Transverse colon (tissue), 4 donors: ENCODE measurements at regions not wholly inside any gene's neighbourhood (a gene's known extent, or its start where the extent isn't known, plus 50 kb on each side); places are given as distances from the start of the nearest gene placed in this dataset.

Source experiments
- DNase-seq: peaks from one replicate; pipeline ENCODE4 v3.0.0-alpha.2; 2019
- H3K27ac ChIP-seq, 4 donors: fragments of 200-600 bp; sonication (generic); 2 replicates each; pipeline ENCODE4 v1.5.1; 2016 to 2018; ENCODE audit warnings: inconsistent platforms in 4 of 4
- H3K27me3 ChIP-seq: fragments of 200-600 bp; sonication (generic); 2 replicates; pipeline ENCODE4 v1.5.1; 2017; ENCODE audit warnings: inconsistent platforms
- H3K36me3 ChIP-seq, 4 donors: fragments of 200-600 bp; sonication (generic); 2 replicates each; pipeline ENCODE4 v1.5.1; 2017 to 2019; ENCODE audit warnings: inconsistent platforms in 4 of 4
- H3K4me1 ChIP-seq, 4 donors: fragments of 200-600 bp; sonication (generic); 2 replicates each; pipeline ENCODE4 v1.5.1; 2017 to 2020; ENCODE audit warnings: inconsistent platforms in 4 of 4
- H3K4me3 ChIP-seq, 4 donors: fragments of 200-600 bp; sonication (generic); 1 replicate in 1 of 4; 2 replicates in 3 of 4; pipeline versions ENCODE4 v1.5.1 to v1.6.1; 2017 to 2019; ENCODE audit warnings: inconsistent platforms in 4 of 4
- H3K9me3 ChIP-seq, 2 donors: fragments of 200-600 bp; sonication (generic); 2 replicates each; pipeline ENCODE4 v1.5.1; 2017 to 2019; ENCODE audit warnings: inconsistent platforms in 2 of 2
- EP300 ChIP-seq: sonication (generic); formaldehyde crosslinking; IDR thresholded peaks from one replicate; pipeline ENCODE4 v1.6.1; 2017; ENCODE audit warnings: antibody characterized with exemption, low read depth
- POLR2A ChIP-seq: fragments of 450-650 bp; IDR thresholded peaks from one replicate; pipeline ENCODE4 v1.6.1; 2016; ENCODE audit warnings: antibody characterized with exemption, mild to moderate bottlenecking, moderate library complexity
- POLR2AphosphoS5 ChIP-seq, 3 donors: sonication (generic); formaldehyde crosslinking; IDR thresholded peaks; one replicate each; pipeline ENCODE4 v1.6.1; 2016; ENCODE audit warnings: antibody characterized with exemption in 3 of 3
- WGBS, 2 donors: methylation state at CpG; one replicate each; pipeline ENCODE4 v1.1.5; 2018; ENCODE audit warnings: low coverage in 1 of 2; 5-methylcytosine and 5-hydroxymethylcytosine counted together
- in situ Hi-C, 4 donors: fragments of 200-750 bp; cut with MboI; loops; one replicate each; pipeline versions ENCODE4 v1.15.0 to v1.15.1; 2017; ENCODE audit warnings: low sequenced_read_pairs in 3 of 4, low pct_ligation_motif_present in 1 of 4, low pct_unique_long_range_greater_than_20kb in 1 of 4
- intact Hi-C: fragments of 100-400 bp; cut with DNase I; formaldehyde crosslinking; loops from one replicate; pipeline ENCODE4 v1.15.1; 2023; ENCODE audit warnings: low total_unique reads
- TF ChIP-seq, protein P1 (sequence below), 5 experiments: fragments of 200-600 bp in 3 of 5; fragments of 450-650 bp in 2 of 5; sonication (generic) in 3 of 5; IDR thresholded peaks; 1 replicate in 2 of 5; 2 replicates in 3 of 5; pipeline ENCODE4 v1.5.1; 2016 to 2017; ENCODE audit warnings: antibody characterized with exemption in 5 of 5, inconsistent platforms in 3 of 5, mild to moderate bottlenecking in 2 of 5, moderate library complexity in 1 of 5

DNA sequence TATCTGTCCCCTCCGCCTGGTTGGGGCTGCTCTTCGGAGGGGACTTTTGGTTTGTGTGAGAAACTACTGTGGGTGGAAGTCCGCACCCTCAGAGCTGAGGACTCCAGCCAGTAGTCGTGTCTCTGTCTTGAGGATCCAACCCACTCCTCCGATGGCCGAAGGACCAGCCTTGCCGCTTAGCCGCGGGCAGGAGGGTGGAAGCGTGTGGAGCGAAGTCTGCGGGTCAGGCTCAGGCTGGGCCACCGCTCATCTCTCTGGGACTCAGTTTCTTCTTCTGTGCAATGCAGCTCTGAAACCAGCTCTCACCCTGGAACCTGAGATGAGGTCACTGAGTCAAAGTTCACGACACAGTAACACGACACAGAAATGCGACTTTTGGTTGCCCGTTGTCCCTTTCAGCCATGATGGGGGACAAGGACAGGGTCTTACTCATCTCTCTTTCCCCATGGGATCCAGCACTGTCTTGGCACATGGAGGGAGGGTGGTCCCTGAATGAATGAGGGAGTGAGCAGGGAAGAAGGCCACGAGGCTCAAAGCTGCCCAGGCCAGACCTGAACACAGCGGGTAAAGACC, 133.3 kb upstream of the PODXL start:
- DNase-seq: no peak
- Histone ChIP-seq H3K4me3 (no peak overlapping the region), H3K36me3 (no peaks in the 10 kb centered on the region), H3K27me3 (peaks cover 41% of the 10 kb centered on the region), H3K9me3 (no peaks in the 10 kb centered on the region), H3K27ac (no peak overlapping the region), H3K4me1 (peaks cover 0 to 7% (median 7%) of the 10 kb centered on the region in 4 donors)
- TF ChIP-seq POLR2A: no peak
- TF ChIP-seq, protein P1, sequence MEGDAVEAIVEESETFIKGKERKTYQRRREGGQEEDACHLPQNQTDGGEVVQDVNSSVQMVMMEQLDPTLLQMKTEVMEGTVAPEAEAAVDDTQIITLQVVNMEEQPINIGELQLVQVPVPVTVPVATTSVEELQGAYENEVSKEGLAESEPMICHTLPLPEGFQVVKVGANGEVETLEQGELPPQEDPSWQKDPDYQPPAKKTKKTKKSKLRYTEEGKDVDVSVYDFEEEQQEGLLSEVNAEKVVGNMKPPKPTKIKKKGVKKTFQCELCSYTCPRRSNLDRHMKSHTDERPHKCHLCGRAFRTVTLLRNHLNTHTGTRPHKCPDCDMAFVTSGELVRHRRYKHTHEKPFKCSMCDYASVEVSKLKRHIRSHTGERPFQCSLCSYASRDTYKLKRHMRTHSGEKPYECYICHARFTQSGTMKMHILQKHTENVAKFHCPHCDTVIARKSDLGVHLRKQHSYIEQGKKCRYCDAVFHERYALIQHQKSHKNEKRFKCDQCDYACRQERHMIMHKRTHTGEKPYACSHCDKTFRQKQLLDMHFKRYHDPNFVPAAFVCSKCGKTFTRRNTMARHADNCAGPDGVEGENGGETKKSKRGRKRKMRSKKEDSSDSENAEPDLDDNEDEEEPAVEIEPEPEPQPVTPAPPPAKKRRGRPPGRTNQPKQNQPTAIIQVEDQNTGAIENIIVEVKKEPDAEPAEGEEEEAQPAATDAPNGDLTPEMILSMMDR (IDR thresholded peaks at IDR 0.05): no peak
- no peak for TF ChIP-seq EP300
- no peak for TF ChIP-seq POLR2AphosphoS5 (IDR thresholded peaks at IDR 0.05)
- intact Hi-C loops (loop anchor here (5.0 kb wide), 1 partner anchor 888 kb away; the partner anchor contains the start of gene PLXNA4), in situ Hi-C loops (loop anchor here in 2 of 4 donors (10.0 to 25.0 kb wide), 2 partner anchors 895 to 898 kb away; partner anchors contain the start of gene PLXNA4 (in 1 of the 2))
- WGBS, 2 donors: 83% methylated on average over 18 of the region's 19 CpGs; no CpG with 5 or more reads in 1 of the 2 donors

DNA sequence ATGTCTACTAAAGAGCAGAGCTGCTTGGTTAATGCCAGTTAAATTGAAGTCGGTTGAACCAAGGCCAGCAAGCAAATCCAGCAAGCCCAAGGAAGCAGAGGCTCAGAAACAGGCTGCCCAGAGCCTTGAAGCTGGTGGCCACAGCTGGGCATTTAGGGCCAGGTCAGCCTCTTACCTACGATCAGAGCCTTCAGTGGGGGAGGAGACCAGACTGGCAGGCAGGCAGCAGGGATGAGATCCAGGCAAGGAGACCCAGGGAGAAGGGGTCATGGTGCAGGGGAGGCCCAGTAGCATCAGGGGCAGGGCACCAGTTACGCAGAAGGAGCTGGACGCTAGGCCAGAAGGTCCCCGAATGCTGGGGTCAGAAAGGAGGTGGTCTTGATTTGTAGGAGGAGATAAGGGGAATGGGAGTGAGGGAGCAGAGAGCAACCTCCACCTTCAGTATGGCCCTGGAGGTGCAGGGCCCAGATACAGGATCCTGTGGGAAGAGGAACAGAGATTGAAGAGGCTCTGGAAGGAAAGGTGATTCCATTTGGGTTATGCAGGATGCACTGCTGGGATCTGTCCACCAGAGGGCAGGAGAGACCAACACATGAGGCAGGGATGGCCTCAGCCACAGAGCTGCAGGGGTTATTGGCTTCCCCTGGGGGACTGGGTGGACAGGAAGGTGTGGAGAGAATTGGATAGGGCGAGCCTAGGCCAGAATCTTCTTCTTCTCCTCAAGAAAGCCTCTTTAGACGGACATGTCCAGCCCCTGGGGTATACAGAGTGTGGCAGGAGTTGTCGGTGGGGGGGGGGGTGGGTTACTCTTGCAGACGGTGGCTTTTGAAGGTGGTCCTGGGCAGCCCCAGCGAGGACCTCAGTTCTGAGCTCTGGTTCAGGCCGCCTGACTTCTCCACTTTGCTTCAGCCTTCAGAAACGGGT, 132.6 kb upstream of the PODXL start:
- in situ Hi-C loops: loop anchor here in 2 of 4 donors (10.0 to 25.0 kb wide), 2 partner anchors 896 to 898 kb away; partner anchors contain the start of gene PLXNA4 (in 1 of the 2)
- H3K4me1 ChIP-seq: peaks cover 0 to 7% (median 7%) of the 10 kb centered on the region in 4 donors
- H3K27ac ChIP-seq: no peak overlapping the region
- H3K4me3 ChIP-seq: no peak overlapping the region
- H3K9me3 ChIP-seq: no peaks in the 10 kb centered on the region
- intact Hi-C loops: no loop called here
- peak; percentile 62 for DNase-seq
- H3K27me3 ChIP-seq: peaks cover 41% of the 10 kb centered on the region
- WGBS, 2 donors: 60% methylated on average over 12 of the region's 12 CpGs; no CpG with 5 or more reads in 1 of the 2 donors
- no peak for TF ChIP-seq POLR2A
- no peak for TF ChIP-seq EP300
- TF ChIP-seq, protein P1 (IDR thresholded peaks at IDR 0.05): peak; percentile 88 to 94 (median 92)
- no peaks in the 10 kb centered on the region for H3K36me3 ChIP-seq

DNA sequence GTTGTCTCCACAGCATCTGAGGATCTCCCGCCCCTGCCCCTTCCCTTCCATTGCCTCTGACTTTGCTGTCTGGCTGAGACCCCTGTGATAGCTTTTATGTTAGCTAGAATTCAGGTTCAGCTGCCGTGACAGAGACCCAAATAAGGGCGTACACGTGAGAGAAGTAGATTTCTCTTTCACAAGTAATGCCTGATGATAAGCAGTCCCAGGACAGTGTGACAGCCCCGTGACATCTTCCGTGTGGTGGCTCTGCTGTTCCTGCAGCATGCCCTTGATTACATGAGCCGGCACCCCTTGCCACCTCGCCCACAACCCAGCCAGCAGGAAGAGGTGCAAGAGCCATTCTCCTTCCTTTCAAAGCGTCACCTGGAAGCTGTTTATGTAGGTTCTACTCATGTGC, 130.9 kb upstream of the PODXL start:
- peaks cover 0 to 7% (median 7%) of the 10 kb centered on the region in 4 donors for H3K4me1 ChIP-seq
- no peak overlapping the region for H3K27ac ChIP-seq
- DNase-seq: no peak
- intact Hi-C loops: no loop called here
- TF ChIP-seq POLR2A: no peak
- in situ Hi-C loops: loop anchor here in 2 of 4 donors (10.0 to 25.0 kb wide), 2 partner anchors 898 to 900 kb away; partner anchors contain the start of gene PLXNA4 (in 1 of the 2)
- no peak overlapping the region for H3K4me3 ChIP-seq
- no peaks in the 10 kb centered on the region for H3K9me3 ChIP-seq
- WGBS, 2 donors: 53 to 68% methylated on average over 2 to 9 of the region's 9 CpGs
- H3K27me3 ChIP-seq: peaks cover 30% of the 10 kb centered on the region
- H3K36me3 ChIP-seq: no peaks in the 10 kb centered on the region

DNA sequence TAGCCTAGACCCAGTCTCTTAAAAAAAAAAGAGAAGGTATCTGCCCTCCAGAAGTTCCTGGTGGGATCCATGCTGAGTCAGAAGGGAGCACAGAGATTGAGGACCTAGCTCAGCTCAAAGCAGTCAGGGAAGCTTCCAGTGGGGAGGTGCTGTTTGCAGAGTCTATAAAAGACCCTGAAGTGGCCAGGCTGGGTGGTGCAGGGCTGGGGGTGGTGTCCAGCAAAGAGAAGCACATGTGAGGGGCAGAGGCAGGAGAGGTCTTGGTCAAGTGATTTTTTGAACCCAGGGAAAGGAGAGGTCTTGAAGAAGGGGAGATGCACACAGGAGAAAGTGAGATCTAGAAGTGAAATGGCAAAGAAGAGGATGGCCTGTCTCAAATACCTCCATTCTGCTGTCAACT, 130.4 kb upstream of the PODXL start:
- in situ Hi-C loops: loop anchor here in 2 of 4 donors (10.0 to 25.0 kb wide), 2 partner anchors 898 to 900 kb away; partner anchors contain the start of gene PLXNA4 (in 1 of the 2)
- no peak for TF ChIP-seq POLR2AphosphoS5 (IDR thresholded peaks at IDR 0.05)
- no peak for TF ChIP-seq EP300
- no peak for TF ChIP-seq POLR2A
- TF ChIP-seq, protein P1 (IDR thresholded peaks at IDR 0.05): no peak
- Histone ChIP-seq H3K36me3 (no peaks in the 10 kb centered on the region), H3K4me3 (no peak overlapping the region), H3K27ac (no peak overlapping the region), H3K4me1 (peaks cover 0 to 4% (median 3%) of the 10 kb centered on the region in 4 donors), H3K9me3 (no peaks in the 10 kb centered on the region), H3K27me3 (peaks cover 28% of the 10 kb centered on the region)
- DNase-seq: no peak
- intact Hi-C loops: no loop called here
